ENCODE measurements at regions not wholly inside any gene's neighbourhood (a gene's known extent, or its start where the extent isn't known, plus 50 kb on each side); places are given as distances from the start of the nearest gene placed in this dataset.

GRCh38 chr6:106735136-106735633 is 105.8 kb downstream of the QRSL1 start:
- intact Hi-C loops (cut with micrococcal nuclease) = loop anchor here (10.0 kb wide), 1 partner anchor 240 kb away; the partner anchor contains the start of gene CD24
- BruUV-seq (replicated peaks) = no TSS peak

GRCh38 chr6:106733386-106733785 is 104.0 kb downstream of the QRSL1 start:
- no peak for FAIRE-seq
- CTCF ChIA-PET (ENCODE audit: low intra/inter-chr PET ratio) = no interaction called here
- in situ Hi-C loops (cut with MboI) = no loop called here
- Histone ChIP-seq H3K4me1 (replicated peaks in 1 of 2; ENCODE audit: control insufficient read depth in 2 of 2, insufficient read depth in 2 of 2, low read length in 2 of 2) (no peaks in the 10 kb centered on the region), H3K27ac (ENCODE audit: extremely low read depth, low read depth, low read length) (no peak overlapping the region), H4K20me1 (replicated peaks; ENCODE audit: control insufficient read depth, insufficient read depth, low read length) (no peaks in the 10 kb centered on the region), H3K9ac (ENCODE audit: insufficient read depth in 1 of 2, low read depth in 2 of 2, low read length in 2 of 2) (no peak overlapping the region), H3K4me3 (no peak overlapping the region), H2AFZ (ENCODE audit: low read depth, low read length) (no peak overlapping the region), H3K27me3 (ENCODE audit: control insufficient read depth in 2 of 2, insufficient read depth in 2 of 2, low read length in 2 of 2) (0 out of 5 replicates have a peak, but pooled peaks cover 0 to 4% of the 10 kb centered on the region in 2 experiments), H3K4me2 (ENCODE audit: insufficient read depth, low read length) (no peak overlapping the region), H3K36me3 (ENCODE audit: control insufficient read depth, insufficient read depth, low read length) (no peaks in the 10 kb centered on the region), H3K9me1 (ENCODE audit: control insufficient read depth, insufficient read depth, low read length) (no peaks in the 10 kb centered on the region), H3K9me3 (replicated peaks; ENCODE audit: control insufficient read depth, insufficient read depth, low read depth, low read length) (no peaks in the 10 kb centered on the region), H3K79me2 (ENCODE audit: control insufficient read depth, insufficient read depth, low read length) (no peaks in the 10 kb centered on the region)
- intact Hi-C loops (cut with micrococcal nuclease) = loop anchor here (10.0 kb wide), 1 partner anchor 241 kb away; the partner anchor contains the start of gene CD24
- WGBS (ENCODE audit: insufficient coverage, low coverage, missing lambda C conversion rate) = 0% methylated on average over 2 of the region's 2 CpGs
- DNase-seq (ENCODE audit: extremely low read depth in 1 of 4, low spot score in 3 of 4) = no peak
- ATAC-seq = no peak
- POLR2A ChIA-PET = no interaction called here
- no TSS peak for BruUV-seq (replicated peaks)
- TF ChIP-seq TAF9B (IDR thresholded peaks at IDR 0.05; ENCODE audit: partially characterized antibody) (no peak), KLF13 (tag; IDR thresholded peaks at IDR 0.05; ENCODE audit: borderline replicate concordance, low read depth) (no peak), PRDM10 (IDR thresholded peaks at IDR 0.05; ENCODE audit: partially characterized antibody) (no peak), HSF4 (CRISPR knock-in tag; IDR thresholded peaks at IDR 0.05; ENCODE audit: borderline replicate concordance) (no peak), ATF3 (IDR thresholded peaks at IDR 0.05) (no peak), ATF3 (CRISPR knock-in tag; conservative IDR thresholded peaks at IDR 0.05) (no peak), XRCC5 (IDR thresholded peaks at IDR 0.05; ENCODE audit: low read depth, low read length) (no peak), ETV5 (CRISPR knock-in tag; IDR thresholded peaks at IDR 0.05; ENCODE audit: low read depth) (no peak)

More at GRCh38 chr6:106735136-106735633, 105.8 kb downstream of the QRSL1 start:
- no peaks in the 10 kb centered on the region for H3K36me3 ChIP-seq (ENCODE audit: control insufficient read depth, insufficient read depth, low read length)
- DNase-seq (ENCODE audit: extremely low read depth in 1 of 4, low spot score in 3 of 4) (no peak), ATAC-seq (no peak), FAIRE-seq (no peak)
- ChIA-PET POLR2A (interaction anchor here (0.6 kb wide), 1 partner anchor 21 kb away, joined by 4 read pairs; no protein-coding TSS in a partner anchor), CTCF (ENCODE audit: low intra/inter-chr PET ratio) (no interaction called here)
- no peaks in the 10 kb centered on the region for H3K4me1 ChIP-seq (replicated peaks in 1 of 2; ENCODE audit: control insufficient read depth in 2 of 2, insufficient read depth in 2 of 2, low read length in 2 of 2)
- TF ChIP-seq ZNF707 (CRISPR knock-in tag; conservative IDR thresholded peaks at IDR 0.05) (no peak), TEAD1 (CRISPR knock-in tag; IDR thresholded peaks at IDR 0.05) (no peak), DACH1 (IDR thresholded peaks at IDR 0.05; ENCODE audit: partially characterized antibody) (no peak), CREB1 (IDR thresholded peaks at IDR 0.05) (no peak), CREB1 (CRISPR knock-in tag; IDR thresholded peaks at IDR 0.05) (no peak), MAFG (tag; conservative IDR thresholded peaks at IDR 0.05) (no peak)
- TF ChIP-seq, protein P1, sequence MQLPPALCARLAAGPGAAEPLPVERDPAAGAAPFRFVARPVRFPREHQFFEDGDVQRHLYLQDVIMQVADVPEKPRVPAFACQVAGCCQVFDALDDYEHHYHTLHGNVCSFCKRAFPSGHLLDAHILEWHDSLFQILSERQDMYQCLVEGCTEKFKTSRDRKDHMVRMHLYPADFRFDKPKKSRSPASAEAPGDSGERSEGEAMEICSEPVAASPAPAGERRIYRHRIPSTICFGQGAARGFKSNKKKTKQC (CRISPR knock-in tag; IDR thresholded peaks at IDR 0.05) = no peak
- H3K9me1 ChIP-seq (ENCODE audit: control insufficient read depth, insufficient read depth, low read length) = no peaks in the 10 kb centered on the region
- no peaks in the 10 kb centered on the region for H3K79me2 ChIP-seq (ENCODE audit: control insufficient read depth, insufficient read depth, low read length)
- H3K9me3 ChIP-seq (replicated peaks; ENCODE audit: control insufficient read depth, insufficient read depth, low read depth, low read length) = no peaks in the 10 kb centered on the region
- no peak overlapping the region for H3K27ac ChIP-seq (ENCODE audit: extremely low read depth, low read depth, low read length)
- 0 out of 5 replicates have a peak, but pooled peaks cover 0 to 4% of the 10 kb centered on the region in 2 experiments for H3K27me3 ChIP-seq (ENCODE audit: control insufficient read depth in 2 of 2, insufficient read depth in 2 of 2, low read length in 2 of 2)
- no peak overlapping the region for H3K4me2 ChIP-seq (ENCODE audit: insufficient read depth, low read length)
- H3K4me3 ChIP-seq = no peak overlapping the region
- 5% methylated on average over 3 of the region's 3 CpGs for WGBS (ENCODE audit: insufficient coverage, low coverage, missing lambda C conversion rate)
- in situ Hi-C loops (cut with MboI) = no loop called here
- H2AFZ ChIP-seq (ENCODE audit: low read depth, low read length) = no peak overlapping the region
- no peak overlapping the region for H3K9ac ChIP-seq (ENCODE audit: insufficient read depth in 1 of 2, low read depth in 2 of 2, low read length in 2 of 2)
- no peaks in the 10 kb centered on the region for H4K20me1 ChIP-seq (replicated peaks; ENCODE audit: control insufficient read depth, insufficient read depth, low read length)

All from K562 (cell line).